MCF 10A (cell line): ENCODE measurements at regions not wholly inside any gene's neighbourhood (a gene's known extent, or its start where the extent isn't known, plus 50 kb on each side); places are given as distances from the start of the nearest gene placed in this dataset.

ENCODE experiments used
- BruUV-seq: library from RNA; stranded (reverse); fragments of 400-500 nt; replicated peaks from 2 replicates; lab custom pipeline; 2021; lab: Mats Ljungman, UMichigan
- CTCF ChIA-PET: fragments of 300-600 bp; sonication (Branson Sonifier 250); formaldehyde crosslinking; extraction: SDS; loops from one replicate; lab custom pipeline; 2021; ENCODE audit warnings: antibody characterized with exemption, inconsistent platforms; lab: Yijun Ruan, JAX
- POLR2A ChIA-PET: fragments of 300-600, 350-650 bp; sonication (Branson Sonifier 250); formaldehyde crosslinking; extraction: SDS; loops from one replicate; lab custom pipeline; 2020; ENCODE audit warnings: antibody characterized with exemption, inconsistent platforms; lab: Yijun Ruan, JAX
- DNase-seq: peaks from one replicate; pipeline ENCODE4 v3.0.0-alpha.2; 2018; ENCODE audit not compliant: unreplicated experiment
- H3K27ac Mint-ChIP-seq: one replicate; pipeline ENCODE4 v1.8.0; 2022; ENCODE audit warnings: mild to moderate bottlenecking, low read depth, mixed read lengths; ENCODE audit not compliant: unreplicated experiment
- H3K27me3 Mint-ChIP-seq: one replicate; pipeline ENCODE4 v1.8.0; 2022; ENCODE audit warnings: mixed read lengths; ENCODE audit not compliant: insufficient read depth, unreplicated experiment
- H3K36me3 Mint-ChIP-seq: one replicate; pipeline ENCODE4 v1.8.0; 2022; ENCODE audit warnings: mild to moderate bottlenecking, moderate library complexity, mixed read lengths; ENCODE audit not compliant: insufficient read depth, unreplicated experiment
- H3K4me1 Mint-ChIP-seq: one replicate; pipeline ENCODE4 v1.8.0; 2022; ENCODE audit warnings: mixed read lengths; ENCODE audit not compliant: insufficient read depth, unreplicated experiment
- H3K4me3 Mint-ChIP-seq: one replicate; pipeline ENCODE4 v1.8.0; 2022; ENCODE audit warnings: mild to moderate bottlenecking, moderate library complexity, mixed read lengths; ENCODE audit not compliant: unreplicated experiment
- H3K9me3 Mint-ChIP-seq: one replicate; pipeline ENCODE4 v1.8.0; 2022; ENCODE audit warnings: mixed read lengths; ENCODE audit not compliant: unreplicated experiment
- intact Hi-C: fragments of 100-400 bp; cut with micrococcal nuclease; formaldehyde crosslinking; loops from 2 replicates; pipeline ENCODE4 v1.14.1; 2022
- TF ChIP-seq, protein P1 (sequence below): fragments of 200-600 bp; IDR thresholded peaks from one replicate; pipeline ENCODE4 v1.8.0; 2022; ENCODE audit warnings: antibody characterized with exemption, mild to moderate bottlenecking; ENCODE audit not compliant: unreplicated experiment

DNA sequence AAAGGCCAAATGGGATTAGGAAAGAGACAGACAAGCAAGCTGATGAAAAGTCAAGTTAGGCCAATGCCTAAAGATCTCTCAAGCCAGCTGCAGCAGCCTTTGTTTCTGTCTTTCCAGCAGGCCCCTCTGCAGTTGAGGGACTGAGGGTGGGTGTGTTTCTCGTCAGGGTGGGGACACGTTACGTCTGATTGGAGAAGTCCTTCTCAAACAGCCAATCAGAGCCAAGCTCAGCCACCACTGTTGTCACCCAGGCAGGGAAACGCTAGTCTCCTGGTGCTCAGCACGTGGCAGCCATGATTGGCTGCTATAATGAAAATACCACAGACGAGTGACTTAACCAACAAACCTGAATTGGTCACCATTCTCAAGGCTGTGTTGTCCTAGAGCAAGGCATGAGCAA, 177.1 kb upstream of the LCORL start:
- H3K4me3 Mint-ChIP-seq = no peak overlapping the region
- H3K27me3 Mint-ChIP-seq = no peaks in the 10 kb centered on the region
- H3K36me3 Mint-ChIP-seq = no peaks in the 10 kb centered on the region
- DNase-seq = no peak
- CTCF ChIA-PET = no interaction called here
- intact Hi-C loops = no loop called here
- POLR2A ChIA-PET = no interaction called here
- no peak overlapping the region for H3K27ac Mint-ChIP-seq
- no peaks in the 10 kb centered on the region for H3K4me1 Mint-ChIP-seq
- BruUV-seq = no TSS peak
- TF ChIP-seq, protein P1, sequence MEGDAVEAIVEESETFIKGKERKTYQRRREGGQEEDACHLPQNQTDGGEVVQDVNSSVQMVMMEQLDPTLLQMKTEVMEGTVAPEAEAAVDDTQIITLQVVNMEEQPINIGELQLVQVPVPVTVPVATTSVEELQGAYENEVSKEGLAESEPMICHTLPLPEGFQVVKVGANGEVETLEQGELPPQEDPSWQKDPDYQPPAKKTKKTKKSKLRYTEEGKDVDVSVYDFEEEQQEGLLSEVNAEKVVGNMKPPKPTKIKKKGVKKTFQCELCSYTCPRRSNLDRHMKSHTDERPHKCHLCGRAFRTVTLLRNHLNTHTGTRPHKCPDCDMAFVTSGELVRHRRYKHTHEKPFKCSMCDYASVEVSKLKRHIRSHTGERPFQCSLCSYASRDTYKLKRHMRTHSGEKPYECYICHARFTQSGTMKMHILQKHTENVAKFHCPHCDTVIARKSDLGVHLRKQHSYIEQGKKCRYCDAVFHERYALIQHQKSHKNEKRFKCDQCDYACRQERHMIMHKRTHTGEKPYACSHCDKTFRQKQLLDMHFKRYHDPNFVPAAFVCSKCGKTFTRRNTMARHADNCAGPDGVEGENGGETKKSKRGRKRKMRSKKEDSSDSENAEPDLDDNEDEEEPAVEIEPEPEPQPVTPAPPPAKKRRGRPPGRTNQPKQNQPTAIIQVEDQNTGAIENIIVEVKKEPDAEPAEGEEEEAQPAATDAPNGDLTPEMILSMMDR = no peak
- H3K9me3 Mint-ChIP-seq = no peaks in the 10 kb centered on the region

GRCh38 chr4:18197467-18197866, 175.9 kb upstream of the LCORL start:
- ChIA-PET CTCF (interaction anchor here (0.7 kb wide), 1 partner anchor 9 kb away, joined by 3 read pairs; no protein-coding TSS in a partner anchor), POLR2A (no interaction called here)
- H3K4me1 Mint-ChIP-seq = no peaks in the 10 kb centered on the region
- H3K27ac Mint-ChIP-seq = no peak overlapping the region
- intact Hi-C loops = no loop called here
- H3K36me3 Mint-ChIP-seq = no peaks in the 10 kb centered on the region
- no peaks in the 10 kb centered on the region for H3K9me3 Mint-ChIP-seq
- no peak overlapping the region for H3K4me3 Mint-ChIP-seq
- no peak for DNase-seq
- TF ChIP-seq, protein P1 = no peak
- no peaks in the 10 kb centered on the region for H3K27me3 Mint-ChIP-seq
- no TSS peak for BruUV-seq

GRCh38 chr4:18194278-18194677, 172.7 kb upstream of the LCORL start:
- H3K27me3 Mint-ChIP-seq = no peaks in the 10 kb centered on the region
- no peaks in the 10 kb centered on the region for H3K36me3 Mint-ChIP-seq
- no peaks in the 10 kb centered on the region for H3K9me3 Mint-ChIP-seq
- no peak for DNase-seq
- no TSS peak for BruUV-seq
- no peak overlapping the region for H3K27ac Mint-ChIP-seq
- H3K4me3 Mint-ChIP-seq = no peak overlapping the region
- intact Hi-C loops = no loop called here
- TF ChIP-seq, protein P1 = no peak
- POLR2A ChIA-PET = no interaction called here
- H3K4me1 Mint-ChIP-seq = no peaks in the 10 kb centered on the region
- CTCF ChIA-PET = no interaction called here

GRCh38 chr4:18192901-18193300, 171.3 kb upstream of the LCORL start:
- Mint-ChIP-seq H3K27ac (no peak overlapping the region), H3K27me3 (no peaks in the 10 kb centered on the region), H3K4me3 (no peak overlapping the region), H3K9me3 (no peaks in the 10 kb centered on the region), H3K4me1 (no peaks in the 10 kb centered on the region), H3K36me3 (no peaks in the 10 kb centered on the region)
- BruUV-seq = no TSS peak
- no peak for DNase-seq
- intact Hi-C loops = no loop called here
- ChIA-PET POLR2A (no interaction called here), CTCF (no interaction called here)
- TF ChIP-seq, protein P1 = no peak
